MCF 10A (cell line): ENCODE measurements at regions not wholly inside any gene's neighbourhood (a gene's known extent, or its start where the extent isn't known, plus 50 kb on each side); places are given as distances from the start of the nearest gene placed in this dataset.

Experiments
- BruUV-seq: library from RNA; stranded (reverse); fragments of 400-500 nt; replicated peaks from 2 replicates; lab custom pipeline; 2021; lab: Mats Ljungman, UMichigan
- CTCF ChIA-PET: fragments of 300-600 bp; sonication (Branson Sonifier 250); formaldehyde crosslinking; extraction: SDS; loops from one replicate; lab custom pipeline; 2021; ENCODE audit warnings: antibody characterized with exemption, inconsistent platforms; lab: Yijun Ruan, JAX
- POLR2A ChIA-PET: fragments of 300-600, 350-650 bp; sonication (Branson Sonifier 250); formaldehyde crosslinking; extraction: SDS; loops from one replicate; lab custom pipeline; 2020; ENCODE audit warnings: antibody characterized with exemption, inconsistent platforms; lab: Yijun Ruan, JAX
- DNase-seq: peaks from one replicate; pipeline ENCODE4 v3.0.0-alpha.2; 2018; ENCODE audit not compliant: unreplicated experiment
- H3K27ac Mint-ChIP-seq: one replicate; pipeline ENCODE4 v1.8.0; 2022; ENCODE audit warnings: mild to moderate bottlenecking, low read depth, mixed read lengths; ENCODE audit not compliant: unreplicated experiment
- H3K27me3 Mint-ChIP-seq: one replicate; pipeline ENCODE4 v1.8.0; 2022; ENCODE audit warnings: mixed read lengths; ENCODE audit not compliant: insufficient read depth, unreplicated experiment
- H3K36me3 Mint-ChIP-seq: one replicate; pipeline ENCODE4 v1.8.0; 2022; ENCODE audit warnings: mild to moderate bottlenecking, moderate library complexity, mixed read lengths; ENCODE audit not compliant: insufficient read depth, unreplicated experiment
- H3K4me1 Mint-ChIP-seq: one replicate; pipeline ENCODE4 v1.8.0; 2022; ENCODE audit warnings: mixed read lengths; ENCODE audit not compliant: insufficient read depth, unreplicated experiment
- H3K4me3 Mint-ChIP-seq: one replicate; pipeline ENCODE4 v1.8.0; 2022; ENCODE audit warnings: mild to moderate bottlenecking, moderate library complexity, mixed read lengths; ENCODE audit not compliant: unreplicated experiment
- H3K9me3 Mint-ChIP-seq: one replicate; pipeline ENCODE4 v1.8.0; 2022; ENCODE audit warnings: mixed read lengths; ENCODE audit not compliant: unreplicated experiment
- intact Hi-C: fragments of 100-400 bp; cut with micrococcal nuclease; formaldehyde crosslinking; loops from 2 replicates; pipeline ENCODE4 v1.14.1; 2022
- TF ChIP-seq, protein P1 (sequence below): fragments of 200-600 bp; IDR thresholded peaks from one replicate; pipeline ENCODE4 v1.8.0; 2022; ENCODE audit warnings: antibody characterized with exemption, mild to moderate bottlenecking; ENCODE audit not compliant: unreplicated experiment

DNA sequence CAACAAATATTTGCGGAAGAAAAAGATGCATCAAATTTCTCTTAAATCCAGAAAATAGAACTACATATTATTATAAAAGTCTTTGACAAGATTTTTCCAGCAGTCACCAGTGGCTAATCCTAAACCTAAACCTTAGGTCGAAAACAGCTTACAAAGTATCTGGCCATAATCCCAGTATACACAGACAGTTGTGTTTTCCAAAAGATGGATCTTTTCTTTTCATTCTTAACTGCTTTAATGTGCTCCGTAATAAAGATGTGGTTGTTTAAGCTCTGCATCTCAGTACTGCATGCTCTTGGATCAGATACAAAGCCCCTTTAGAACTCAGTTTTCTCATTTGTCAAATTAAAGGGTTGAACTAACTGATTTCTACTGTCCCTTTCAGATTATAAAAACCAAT lies 247.8 kb downstream of the TXNL1 start:
- TF ChIP-seq, protein P1, sequence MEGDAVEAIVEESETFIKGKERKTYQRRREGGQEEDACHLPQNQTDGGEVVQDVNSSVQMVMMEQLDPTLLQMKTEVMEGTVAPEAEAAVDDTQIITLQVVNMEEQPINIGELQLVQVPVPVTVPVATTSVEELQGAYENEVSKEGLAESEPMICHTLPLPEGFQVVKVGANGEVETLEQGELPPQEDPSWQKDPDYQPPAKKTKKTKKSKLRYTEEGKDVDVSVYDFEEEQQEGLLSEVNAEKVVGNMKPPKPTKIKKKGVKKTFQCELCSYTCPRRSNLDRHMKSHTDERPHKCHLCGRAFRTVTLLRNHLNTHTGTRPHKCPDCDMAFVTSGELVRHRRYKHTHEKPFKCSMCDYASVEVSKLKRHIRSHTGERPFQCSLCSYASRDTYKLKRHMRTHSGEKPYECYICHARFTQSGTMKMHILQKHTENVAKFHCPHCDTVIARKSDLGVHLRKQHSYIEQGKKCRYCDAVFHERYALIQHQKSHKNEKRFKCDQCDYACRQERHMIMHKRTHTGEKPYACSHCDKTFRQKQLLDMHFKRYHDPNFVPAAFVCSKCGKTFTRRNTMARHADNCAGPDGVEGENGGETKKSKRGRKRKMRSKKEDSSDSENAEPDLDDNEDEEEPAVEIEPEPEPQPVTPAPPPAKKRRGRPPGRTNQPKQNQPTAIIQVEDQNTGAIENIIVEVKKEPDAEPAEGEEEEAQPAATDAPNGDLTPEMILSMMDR: no peak

DNA sequence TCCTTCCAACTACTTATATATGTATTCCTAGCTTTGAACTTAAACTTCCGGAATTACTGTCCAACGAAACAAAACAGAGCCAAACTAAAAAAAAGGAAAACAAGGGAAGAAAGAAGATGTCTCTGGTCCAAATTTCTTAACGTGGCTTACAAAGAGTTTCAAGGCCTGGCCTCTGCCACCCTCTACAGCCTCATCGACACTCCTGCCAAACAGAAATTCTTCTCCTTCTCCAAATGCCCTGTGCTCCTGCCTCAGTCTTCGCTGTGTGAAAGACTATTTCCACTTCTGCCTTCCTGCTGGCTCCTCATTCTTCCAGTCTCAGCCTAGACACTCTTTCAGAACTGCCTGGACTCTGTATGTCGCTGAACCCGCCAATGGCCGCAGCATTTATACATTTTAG lies 249.2 kb downstream of the TXNL1 start:
- no peaks in the 10 kb centered on the region for H3K27me3 Mint-ChIP-seq
- no peak overlapping the region for H3K27ac Mint-ChIP-seq
- ChIA-PET CTCF (no interaction called here), POLR2A (no interaction called here)
- DNase-seq: no peak
- TF ChIP-seq, protein P1: no peak
- BruUV-seq: no TSS peak
- intact Hi-C loops: no loop called here
- H3K36me3 Mint-ChIP-seq: no peaks in the 10 kb centered on the region
- H3K9me3 Mint-ChIP-seq: no peaks in the 10 kb centered on the region
- H3K4me3 Mint-ChIP-seq: no peak overlapping the region
- no peaks in the 10 kb centered on the region for H3K4me1 Mint-ChIP-seq

More for the DNA sequence above, 247.8 kb downstream of the TXNL1 start:
- no peaks in the 10 kb centered on the region for H3K4me1 Mint-ChIP-seq
- no peak overlapping the region for H3K27ac Mint-ChIP-seq
- ChIA-PET POLR2A (no interaction called here), CTCF (no interaction called here)
- intact Hi-C loops: no loop called here
- no peak for DNase-seq
- H3K4me3 Mint-ChIP-seq: no peak overlapping the region
- no peaks in the 10 kb centered on the region for H3K36me3 Mint-ChIP-seq
- no TSS peak for BruUV-seq
- no peaks in the 10 kb centered on the region for H3K9me3 Mint-ChIP-seq
- no peaks in the 10 kb centered on the region for H3K27me3 Mint-ChIP-seq

DNA sequence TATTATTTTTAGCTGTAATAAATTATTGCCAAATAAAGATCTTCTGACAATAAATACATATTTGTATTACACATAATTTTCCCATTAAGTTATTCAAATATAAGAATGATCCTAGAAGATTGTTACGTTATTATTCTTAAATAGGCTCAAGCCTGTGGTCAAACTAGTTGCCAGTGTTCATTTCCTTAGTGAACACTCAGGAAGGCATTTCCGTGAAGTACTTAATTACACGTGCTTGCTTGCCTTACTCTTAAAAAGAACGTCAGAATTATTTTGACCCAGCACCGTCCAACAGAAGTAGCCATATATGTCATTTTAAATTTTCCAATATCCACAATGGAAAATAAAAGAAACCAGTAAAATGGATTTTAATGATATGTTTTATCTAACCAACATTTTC lies 249.8 kb downstream of the TXNL1 start:
- no TSS peak for BruUV-seq
- POLR2A ChIA-PET: no interaction called here
- TF ChIP-seq, protein P1: no peak
- Mint-ChIP-seq H3K4me1 (no peaks in the 10 kb centered on the region), H3K27ac (no peak overlapping the region), H3K27me3 (no peaks in the 10 kb centered on the region), H3K9me3 (no peaks in the 10 kb centered on the region), H3K4me3 (no peak overlapping the region), H3K36me3 (no peaks in the 10 kb centered on the region)
- CTCF ChIA-PET: no interaction called here
- DNase-seq: no peak
- intact Hi-C loops: no loop called here

DNA sequence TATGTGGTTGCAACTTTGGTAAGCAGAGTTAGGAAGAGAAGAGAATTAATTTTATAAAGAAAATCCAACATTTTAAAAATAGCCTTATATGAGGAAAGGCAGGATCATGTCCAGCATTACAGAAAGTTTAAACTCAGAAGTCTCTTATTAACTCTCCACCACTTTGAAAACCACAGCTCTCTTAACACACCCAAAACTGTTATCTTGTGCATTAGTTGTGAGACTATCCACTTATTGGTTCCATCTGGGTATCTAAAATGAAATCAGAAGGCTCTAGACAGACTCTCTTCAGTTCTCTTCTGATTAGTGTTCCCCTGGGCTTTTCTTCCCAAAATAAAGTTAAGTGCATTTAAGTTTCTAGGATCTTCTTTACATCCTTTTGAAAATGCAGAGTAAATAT lies 251.5 kb downstream of the TXNL1 start:
- TF ChIP-seq, protein P1: no peak
- intact Hi-C loops: no loop called here
- Mint-ChIP-seq H3K9me3 (no peaks in the 10 kb centered on the region), H3K36me3 (no peaks in the 10 kb centered on the region), H3K4me3 (no peak overlapping the region), H3K27me3 (no peaks in the 10 kb centered on the region), H3K4me1 (no peaks in the 10 kb centered on the region), H3K27ac (no peak overlapping the region)
- CTCF ChIA-PET: no interaction called here
- no peak for DNase-seq
- BruUV-seq: no TSS peak
- POLR2A ChIA-PET: no interaction called here
